ENCODE measurements at regions not wholly inside any gene's neighbourhood (a gene's known extent, or its start where the extent isn't known, plus 50 kb on each side); places are given as distances from the start of the nearest gene placed in this dataset.
A peak's percentile ranks its signal among the peaks of the same experiment; 100 is the strongest.

DNA sequence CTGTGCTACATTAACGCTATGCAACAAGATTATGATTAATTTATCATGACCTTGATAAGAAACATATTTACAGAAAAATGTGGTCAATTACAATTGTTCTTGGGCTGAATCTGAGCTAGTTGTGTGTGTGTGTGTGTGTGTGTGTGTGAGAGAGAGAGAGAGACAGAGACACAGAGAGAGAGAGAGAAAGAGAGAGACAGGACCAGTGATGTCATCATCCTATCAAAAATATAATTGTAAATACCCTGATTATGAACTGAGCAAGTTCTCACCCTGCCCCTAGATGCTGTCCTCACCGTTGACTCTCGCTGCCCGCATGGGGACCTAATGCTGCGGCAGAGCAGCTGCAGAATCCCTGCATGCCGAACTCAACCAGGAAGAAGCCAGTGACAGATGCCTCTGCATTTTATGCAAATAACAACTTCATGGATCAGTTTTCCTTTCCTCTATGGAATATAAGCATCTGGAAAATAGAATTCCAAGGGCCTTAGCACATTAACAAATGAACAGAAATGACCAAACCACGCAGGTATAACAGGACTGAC, 512.5 kb downstream of the PLCL1 start:
- H3K4me3 ChIP-seq (ENCODE audit: low read length), result no peak overlapping the region
- no peaks in the 10 kb centered on the region for H3K9me2 ChIP-seq (replicated peaks; ENCODE audit: insufficient read depth, low read length)
- no peak for DNase-seq
- no peaks in the 10 kb centered on the region for H3F3A ChIP-seq (ENCODE audit: insufficient read depth, low read length)
- H3K27ac ChIP-seq (ENCODE audit: low read length), result no peak overlapping the region
- H3K9me3 ChIP-seq (replicated peaks; ENCODE audit: insufficient read depth, low read length), result no peaks in the 10 kb centered on the region
- no peak overlapping the region for H2AFZ ChIP-seq (ENCODE audit: low read length)
- no peaks in the 10 kb centered on the region for H4K20me1 ChIP-seq (ENCODE audit: insufficient read depth, low read length)
- H3K4me1 ChIP-seq (ENCODE audit: low read length), result no peaks in the 10 kb centered on the region
- no peaks in the 10 kb centered on the region for H3K79me2 ChIP-seq (ENCODE audit: low read length)
- H3K36me3 ChIP-seq (replicated peaks; ENCODE audit: insufficient read depth, low read length), result no peaks in the 10 kb centered on the region
- no peak overlapping the region for H3K9ac ChIP-seq (ENCODE audit: low read length)
- H3K4me2 ChIP-seq (ENCODE audit: low read depth, low read length), result no peak overlapping the region
- H3K27me3 ChIP-seq (replicated peaks; ENCODE audit: insufficient read depth, low read length), result peaks cover 76% of the 10 kb centered on the region
- TF ChIP-seq, protein P1, sequence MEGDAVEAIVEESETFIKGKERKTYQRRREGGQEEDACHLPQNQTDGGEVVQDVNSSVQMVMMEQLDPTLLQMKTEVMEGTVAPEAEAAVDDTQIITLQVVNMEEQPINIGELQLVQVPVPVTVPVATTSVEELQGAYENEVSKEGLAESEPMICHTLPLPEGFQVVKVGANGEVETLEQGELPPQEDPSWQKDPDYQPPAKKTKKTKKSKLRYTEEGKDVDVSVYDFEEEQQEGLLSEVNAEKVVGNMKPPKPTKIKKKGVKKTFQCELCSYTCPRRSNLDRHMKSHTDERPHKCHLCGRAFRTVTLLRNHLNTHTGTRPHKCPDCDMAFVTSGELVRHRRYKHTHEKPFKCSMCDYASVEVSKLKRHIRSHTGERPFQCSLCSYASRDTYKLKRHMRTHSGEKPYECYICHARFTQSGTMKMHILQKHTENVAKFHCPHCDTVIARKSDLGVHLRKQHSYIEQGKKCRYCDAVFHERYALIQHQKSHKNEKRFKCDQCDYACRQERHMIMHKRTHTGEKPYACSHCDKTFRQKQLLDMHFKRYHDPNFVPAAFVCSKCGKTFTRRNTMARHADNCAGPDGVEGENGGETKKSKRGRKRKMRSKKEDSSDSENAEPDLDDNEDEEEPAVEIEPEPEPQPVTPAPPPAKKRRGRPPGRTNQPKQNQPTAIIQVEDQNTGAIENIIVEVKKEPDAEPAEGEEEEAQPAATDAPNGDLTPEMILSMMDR (IDR thresholded peaks at IDR 0.05; ENCODE audit: low read length), result no peak
- TF ChIP-seq EZH2phosphoT487 (IDR thresholded peaks at IDR 0.05; ENCODE audit: low read length), result no peak
- no peak for TF ChIP-seq EZH2 (optimal IDR thresholded peaks at IDR 0.05; ENCODE audit: low read depth, low read length)

DNA sequence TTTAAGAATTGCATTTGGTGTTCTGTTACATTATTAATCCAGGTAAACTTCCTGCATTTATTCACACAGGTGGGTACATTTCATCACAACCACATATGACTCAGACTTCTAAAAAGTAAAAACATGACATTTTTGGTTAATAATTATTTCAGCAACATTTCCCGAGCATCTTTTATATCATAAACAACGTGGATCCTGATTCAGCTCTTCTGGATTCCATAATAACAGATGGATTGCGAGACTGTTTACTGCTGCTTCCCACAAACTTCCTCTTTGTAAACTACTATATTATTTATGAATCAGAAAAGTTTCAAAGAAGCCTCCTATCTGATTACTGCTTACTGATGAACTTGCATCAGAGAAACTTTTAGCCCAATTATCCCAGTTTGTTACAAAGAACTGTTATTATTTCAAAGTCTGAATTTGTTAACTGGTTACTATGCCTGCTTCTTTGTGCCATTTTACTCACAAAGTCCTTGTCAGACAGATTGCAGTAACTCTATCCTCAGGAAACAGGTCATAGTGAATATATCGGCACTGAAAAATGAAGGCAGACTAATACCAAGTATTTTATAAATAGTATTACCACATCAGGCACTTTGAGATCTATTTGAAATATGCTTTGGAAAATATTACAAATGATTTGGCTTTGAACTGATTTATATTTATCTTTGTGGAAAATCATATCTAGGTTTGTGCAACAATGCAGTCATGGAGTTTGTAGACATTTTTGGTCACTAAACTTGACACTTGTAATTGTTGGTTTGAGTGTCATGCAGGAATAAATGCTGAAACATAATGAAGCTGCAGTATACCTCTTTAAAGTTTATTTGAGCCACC, 511.6 kb downstream of the PLCL1 start:
- no peaks in the 10 kb centered on the region for H3K9me3 ChIP-seq (replicated peaks; ENCODE audit: insufficient read depth, low read length)
- H3K27me3 ChIP-seq (replicated peaks; ENCODE audit: insufficient read depth, low read length), result peaks cover 67% of the 10 kb centered on the region
- DNase-seq, result no peak
- H3F3A ChIP-seq (ENCODE audit: insufficient read depth, low read length), result no peaks in the 10 kb centered on the region
- H3K27ac ChIP-seq (ENCODE audit: low read length), result no peak overlapping the region
- no peak overlapping the region for H3K4me2 ChIP-seq (ENCODE audit: low read depth, low read length)
- H2AFZ ChIP-seq (ENCODE audit: low read length), result no peak overlapping the region
- no peaks in the 10 kb centered on the region for H3K9me2 ChIP-seq (replicated peaks; ENCODE audit: insufficient read depth, low read length)
- H3K79me2 ChIP-seq (ENCODE audit: low read length), result no peaks in the 10 kb centered on the region
- no peaks in the 10 kb centered on the region for H3K4me1 ChIP-seq (ENCODE audit: low read length)
- H4K20me1 ChIP-seq (ENCODE audit: insufficient read depth, low read length), result no peaks in the 10 kb centered on the region
- no peak for TF ChIP-seq EZH2 (optimal IDR thresholded peaks at IDR 0.05; ENCODE audit: low read depth, low read length)
- TF ChIP-seq, protein P1 (IDR thresholded peaks at IDR 0.05; ENCODE audit: low read length), result no peak
- no peak for TF ChIP-seq EZH2phosphoT487 (IDR thresholded peaks at IDR 0.05; ENCODE audit: low read length)
- no peaks in the 10 kb centered on the region for H3K36me3 ChIP-seq (replicated peaks; ENCODE audit: insufficient read depth, low read length)
- no peak overlapping the region for H3K9ac ChIP-seq (ENCODE audit: low read length)
- H3K4me3 ChIP-seq (ENCODE audit: low read length), result no peak overlapping the region

DNA sequence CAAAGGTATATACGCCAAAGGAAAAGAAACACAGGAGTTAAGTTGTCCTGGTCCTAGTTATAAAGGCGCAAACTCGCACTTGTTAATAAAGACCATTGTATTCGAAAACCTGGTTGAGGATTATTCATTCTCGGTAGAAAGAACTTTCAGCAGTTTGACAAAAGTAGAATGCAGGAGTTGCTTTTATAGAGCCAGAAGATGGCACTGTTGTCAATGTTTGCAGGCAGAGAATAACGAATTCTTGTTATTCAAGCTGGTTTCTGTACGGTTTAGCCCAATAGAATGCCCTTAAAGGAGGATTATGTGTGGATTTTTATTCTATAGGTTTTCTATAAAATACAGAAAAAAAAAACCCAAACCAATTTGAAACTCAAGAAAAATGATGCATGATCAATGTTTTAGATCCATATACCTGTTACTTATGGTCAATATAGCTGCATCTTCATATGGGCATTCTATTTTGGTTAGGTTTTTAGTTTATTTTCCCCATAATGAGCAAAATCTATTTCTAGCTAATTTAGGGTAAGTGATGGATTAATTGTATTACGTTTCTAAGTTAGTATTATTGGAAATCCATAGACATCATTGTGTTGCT, 510.3 kb downstream of the PLCL1 start:
- Histone ChIP-seq H3K4me1 (ENCODE audit: low read length) (no peaks in the 10 kb centered on the region), H4K20me1 (ENCODE audit: insufficient read depth, low read length) (no peaks in the 10 kb centered on the region), H2AFZ (ENCODE audit: low read length) (no peak overlapping the region), H3K9me3 (replicated peaks; ENCODE audit: insufficient read depth, low read length) (no peaks in the 10 kb centered on the region), H3K4me2 (ENCODE audit: low read depth, low read length) (no peak overlapping the region), H3K79me2 (ENCODE audit: low read length) (no peaks in the 10 kb centered on the region), H3K27me3 (replicated peaks; ENCODE audit: insufficient read depth, low read length) (peaks cover 54% of the 10 kb centered on the region), H3K9me2 (replicated peaks; ENCODE audit: insufficient read depth, low read length) (no peaks in the 10 kb centered on the region), H3K27ac (ENCODE audit: low read length) (no peak overlapping the region), H3K4me3 (ENCODE audit: low read length) (no peak overlapping the region), H3K36me3 (replicated peaks; ENCODE audit: insufficient read depth, low read length) (no peaks in the 10 kb centered on the region), H3K9ac (ENCODE audit: low read length) (no peak overlapping the region), H3F3A (ENCODE audit: insufficient read depth, low read length) (no peaks in the 10 kb centered on the region)
- peak; percentile 60 for DNase-seq
- no peak for TF ChIP-seq EZH2 (optimal IDR thresholded peaks at IDR 0.05; ENCODE audit: low read depth, low read length)
- TF ChIP-seq, protein P1 (IDR thresholded peaks at IDR 0.05; ENCODE audit: low read length), result peak; percentile 77
